Activated CD4-positive, alpha-beta T cell treated with anti-CD3 and anti-CD28 coated beads, Interleukin-2, amount 50 U/mL, for 1 hour (primary cell): ENCODE measurements at regions not wholly inside any gene's neighbourhood (a gene's known extent, or its start where the extent isn't known, plus 50 kb on each side); places are given as distances from the start of the nearest gene placed in this dataset.
"Not testable (repeated sequence)": the region's sequence is repeated elsewhere in the genome, so short reads cannot be mapped to it uniquely, and the experiment has no call there.

ENCODE experiments used
- DNase-seq: peaks from one replicate; pipeline ENCODE4 v3.0.0-alpha.2; 2020

DNA sequence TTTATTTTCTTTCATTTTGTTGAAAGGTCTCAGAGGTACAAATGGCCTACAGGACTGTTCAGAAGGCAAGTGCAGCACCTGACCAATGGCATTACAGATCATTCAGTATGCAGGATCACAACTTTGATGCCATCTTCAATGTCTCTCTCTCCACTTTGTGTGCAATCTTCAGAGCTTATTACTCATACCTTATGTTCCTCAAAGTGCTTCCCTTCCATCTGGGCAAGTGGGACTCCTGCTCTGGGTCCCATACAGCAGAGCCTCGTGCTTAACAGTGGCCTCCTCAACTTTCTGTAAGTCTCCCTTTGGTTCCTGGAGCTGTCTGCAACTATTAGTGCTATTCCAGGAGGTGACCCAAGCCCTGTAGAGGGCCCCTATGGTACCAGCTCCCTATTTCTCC, 358.4 kb upstream of the RPS23 start:
- DNase-seq = no peak

DNA sequence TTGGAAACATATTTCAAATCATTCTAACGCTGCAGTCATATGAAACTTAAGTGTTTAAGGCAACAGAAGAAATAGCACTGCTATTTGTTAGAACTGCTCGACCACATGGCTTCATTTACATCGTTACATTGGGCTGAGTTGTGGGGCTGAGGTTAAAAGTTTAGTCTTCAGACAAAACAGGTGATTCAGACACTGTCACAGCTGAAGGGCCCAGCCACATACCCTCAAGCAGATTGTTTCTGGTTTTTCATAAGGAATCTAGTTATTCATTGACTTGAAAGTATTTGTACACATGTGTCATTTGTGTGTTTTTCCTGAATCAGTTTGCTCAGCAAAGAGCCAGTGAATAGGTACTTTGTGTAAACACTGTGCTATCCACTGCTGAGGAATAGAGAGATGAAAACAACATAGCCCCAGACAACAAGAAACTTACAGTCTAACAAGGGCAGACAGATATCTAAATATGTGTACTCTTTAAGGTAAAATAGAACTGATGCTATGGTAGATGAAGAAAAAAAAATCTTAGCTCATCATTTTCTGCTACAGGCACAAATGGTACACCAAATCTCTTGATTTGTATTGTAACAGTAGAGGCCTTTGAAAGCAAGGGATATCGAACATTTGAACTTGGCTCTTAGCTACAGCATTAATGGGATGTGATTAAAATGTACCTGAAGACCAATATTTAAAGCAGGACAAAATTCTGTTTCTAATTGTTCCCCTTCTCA, 357.6 kb upstream of the RPS23 start:
- DNase-seq = no peak

DNA sequence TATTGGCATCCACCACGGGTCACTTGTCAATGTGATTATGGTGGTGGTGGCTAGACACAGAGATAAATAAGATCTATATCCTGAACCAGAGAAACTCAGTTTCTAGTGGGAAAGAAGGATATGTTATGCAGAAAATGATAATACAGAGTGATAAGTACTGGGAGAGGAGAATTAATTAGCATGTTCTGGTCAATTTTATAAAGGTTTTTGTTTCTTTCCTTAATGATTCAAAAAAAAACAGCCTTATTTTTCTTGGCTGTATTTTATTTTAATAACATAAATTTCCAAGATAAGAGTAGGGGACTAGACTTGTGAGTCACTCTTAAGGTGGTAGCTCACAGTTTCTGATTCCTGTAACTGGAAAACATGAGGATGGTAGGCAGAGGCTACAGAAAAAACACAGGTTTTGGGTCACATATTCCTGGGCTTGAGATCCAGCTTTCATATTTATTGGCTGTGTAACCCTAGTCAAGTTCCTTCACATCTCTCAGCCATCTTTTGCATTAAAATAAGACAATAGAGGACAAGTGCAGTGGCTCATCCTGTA, 350.3 kb upstream of the RPS23 start:
- no peak for DNase-seq

DNA sequence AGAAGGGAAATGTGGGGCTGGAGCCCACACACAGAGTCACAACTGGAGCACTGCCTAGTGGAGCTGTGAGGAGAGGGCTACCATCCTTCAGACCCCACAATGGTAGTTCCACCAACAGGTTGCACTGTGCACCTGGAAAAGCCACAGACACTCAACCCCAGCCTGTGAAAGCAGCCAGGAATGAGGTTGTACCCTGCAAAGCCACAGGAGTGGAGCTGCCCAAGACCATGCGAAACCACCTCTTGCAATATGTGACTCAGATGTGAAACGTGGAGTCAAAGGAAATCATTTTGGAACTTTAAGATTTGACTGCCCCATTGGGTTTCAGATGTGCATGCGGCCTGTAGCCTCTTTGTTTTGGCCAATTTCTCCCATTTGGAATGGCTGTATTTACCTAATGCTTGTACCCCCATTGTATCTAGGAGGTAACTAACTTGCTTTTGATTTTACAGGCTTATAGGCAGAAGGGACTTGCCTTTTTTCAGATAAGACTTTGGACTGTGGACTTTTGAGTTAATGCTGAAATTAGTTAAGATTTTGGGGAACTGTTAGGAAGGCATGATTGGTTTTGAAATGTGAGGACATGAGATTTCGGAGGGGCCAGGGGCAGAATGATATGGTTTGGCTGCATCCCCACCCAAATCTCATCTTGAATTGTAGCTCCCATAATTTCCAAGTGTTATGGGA, 348.9 kb upstream of the RPS23 start:
- not testable (repeated sequence) for DNase-seq

DNA sequence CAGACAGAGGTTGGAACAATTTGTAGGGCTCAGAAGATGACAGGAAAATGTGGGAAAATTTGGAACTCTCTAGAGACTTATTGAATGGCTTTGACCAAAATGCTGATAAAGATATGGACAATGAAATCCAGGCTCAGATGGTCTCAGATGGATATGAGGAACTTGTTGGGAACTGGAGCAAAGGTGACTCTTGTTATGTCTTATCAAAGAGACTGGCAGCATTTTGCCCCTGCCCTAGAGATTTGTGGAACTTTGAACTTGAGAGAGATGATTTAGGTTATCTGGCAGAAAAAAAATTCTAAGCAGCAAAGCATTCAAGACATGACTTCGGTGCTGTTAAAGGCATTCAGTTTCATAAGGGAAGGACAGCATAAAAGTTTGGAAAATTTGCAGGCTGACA, 347.9 kb upstream of the RPS23 start:
- DNase-seq = not testable (repeated sequence)

DNA sequence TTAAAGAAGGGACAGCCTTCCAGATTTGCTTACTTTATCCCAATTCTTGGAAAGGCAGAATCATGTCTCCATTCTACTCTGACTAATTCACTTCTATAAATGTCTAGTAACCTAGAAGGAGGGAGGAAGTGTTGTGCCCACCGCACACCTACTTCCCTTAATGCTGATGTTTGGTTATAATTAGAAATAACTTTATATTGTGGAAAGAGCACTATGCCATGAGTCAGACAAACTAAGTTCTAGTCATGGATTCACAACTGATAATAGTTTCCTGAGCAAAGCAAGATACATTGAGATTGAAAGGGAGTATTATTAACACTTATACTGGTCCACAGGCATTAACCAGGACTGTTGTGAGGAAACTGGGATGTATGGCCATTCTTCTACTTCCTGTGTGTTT, 345.9 kb upstream of the RPS23 start:
- DNase-seq = no peak

DNA sequence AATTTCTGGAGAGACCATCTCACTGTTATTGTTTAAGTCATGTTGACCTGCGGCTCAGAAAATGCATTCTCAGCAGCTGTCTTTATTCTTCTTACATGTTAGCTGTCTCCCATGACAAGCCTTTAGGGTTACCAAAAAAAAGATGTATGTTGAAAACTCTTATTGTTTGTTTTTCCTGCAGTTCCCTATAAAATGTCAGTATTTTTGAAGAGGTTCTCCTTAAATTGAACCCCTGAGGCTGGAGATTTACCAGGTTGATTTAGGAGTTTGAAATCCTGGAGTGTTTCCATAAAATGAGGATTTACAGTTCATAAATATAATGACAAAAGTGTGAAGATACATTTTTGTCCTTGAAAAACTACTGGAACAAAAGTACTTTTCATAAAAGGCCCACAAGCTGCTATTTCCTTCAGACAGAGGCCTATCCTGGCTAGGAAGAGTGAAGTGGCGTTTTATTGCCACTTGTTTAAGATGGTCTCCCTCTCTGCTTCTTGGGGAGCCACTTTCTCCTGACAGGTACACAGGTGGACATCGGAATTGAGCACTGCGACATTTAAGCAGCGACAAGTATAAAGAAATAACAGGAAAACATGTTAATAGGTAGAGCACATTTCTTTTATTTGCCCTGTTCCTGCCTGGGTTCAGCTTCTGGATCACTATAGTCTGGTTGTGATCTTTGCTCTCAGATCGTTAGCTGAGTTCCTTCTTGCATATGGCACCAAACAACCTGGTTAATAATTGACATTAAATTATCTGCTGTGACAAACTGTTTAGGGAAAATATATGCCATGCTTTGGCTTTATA, 344.8 kb upstream of the RPS23 start:
- DNase-seq = no peak

DNA sequence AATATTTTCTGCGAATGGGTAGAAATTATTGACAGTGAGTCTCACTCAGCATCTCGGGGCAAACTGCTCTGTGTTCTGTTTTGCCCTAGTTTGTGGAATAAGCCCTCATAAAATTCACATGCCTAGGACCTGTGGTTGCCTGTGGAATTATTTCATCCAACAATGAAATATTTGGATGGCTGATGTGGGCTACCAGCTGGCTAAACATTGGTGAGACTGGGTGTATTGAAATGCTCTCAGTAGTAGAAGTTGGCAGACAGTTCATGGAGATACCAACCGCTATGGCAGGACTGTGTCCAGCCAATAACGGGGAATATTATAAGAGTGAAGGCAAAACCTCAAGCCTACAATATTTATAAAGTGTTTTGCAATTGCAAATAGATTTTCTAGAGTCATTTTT, 344.1 kb upstream of the RPS23 start:
- no peak for DNase-seq

DNA sequence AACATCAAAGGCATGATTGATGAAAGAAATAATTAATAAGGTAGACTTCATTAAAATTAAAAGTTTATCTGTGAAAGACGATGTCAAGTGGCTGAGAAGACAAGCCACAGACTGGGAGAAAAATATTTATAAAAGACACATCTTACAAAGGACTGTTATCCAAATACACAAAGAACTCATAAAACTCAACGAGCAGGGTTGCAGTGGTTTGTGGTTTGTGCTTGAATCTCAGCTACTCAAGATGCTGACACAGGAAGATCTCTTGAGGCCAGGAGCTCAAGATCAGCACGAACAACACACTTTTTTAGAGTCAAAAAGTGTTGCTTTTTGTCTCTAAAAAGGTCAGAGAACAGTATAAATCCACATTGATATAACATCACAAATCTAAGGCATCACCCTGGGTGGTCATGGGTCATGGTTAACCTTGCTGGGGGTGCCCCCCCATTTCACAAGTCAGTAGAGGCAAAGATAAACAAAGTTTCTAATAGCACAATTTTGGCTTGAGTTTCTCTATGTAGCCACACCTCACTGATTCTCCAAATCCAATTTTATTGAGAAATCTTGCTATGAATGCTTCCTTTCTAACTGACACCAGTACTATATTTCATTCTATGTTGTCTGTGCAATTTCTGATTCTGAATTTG, 342.9 kb upstream of the RPS23 start:
- no peak for DNase-seq

DNA sequence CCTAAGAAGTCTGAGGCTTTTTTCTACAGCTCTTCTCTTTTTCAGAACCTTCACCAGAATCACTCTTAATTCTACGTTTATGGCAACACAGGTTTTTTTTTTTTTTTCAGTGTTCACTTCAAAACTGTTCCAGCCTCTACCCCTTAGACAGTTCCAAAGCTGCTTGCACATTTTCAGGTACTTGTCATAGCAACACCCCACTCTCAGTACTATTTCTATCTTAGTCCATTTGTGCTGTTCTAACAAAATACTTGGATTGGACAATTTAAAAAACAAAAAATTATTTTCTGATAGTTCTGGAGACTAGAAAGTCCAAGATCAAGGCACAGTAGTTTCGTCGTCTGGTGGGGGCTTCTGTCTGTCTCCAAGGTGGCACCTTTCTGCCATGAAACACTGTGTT, 340.9 kb upstream of the RPS23 start:
- DNase-seq = no peak

DNA sequence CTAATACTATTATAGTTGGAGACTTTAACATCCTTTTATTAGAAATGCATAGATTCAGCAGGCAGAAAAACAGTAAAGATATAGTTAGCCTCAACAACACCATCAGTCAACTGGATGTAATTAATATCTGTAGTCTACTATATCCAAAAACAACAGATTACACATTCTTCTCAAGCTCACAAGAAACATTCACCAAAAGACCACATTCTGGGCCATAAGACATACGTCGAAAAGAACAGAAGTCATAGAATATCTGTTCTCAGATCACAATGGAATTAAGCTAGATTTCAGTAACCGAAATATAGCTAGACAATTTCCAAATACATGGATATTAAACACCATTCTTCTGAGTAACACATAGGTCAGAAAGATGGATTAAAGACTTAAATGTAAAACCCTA, 336.6 kb upstream of the RPS23 start:
- no peak for DNase-seq

DNA sequence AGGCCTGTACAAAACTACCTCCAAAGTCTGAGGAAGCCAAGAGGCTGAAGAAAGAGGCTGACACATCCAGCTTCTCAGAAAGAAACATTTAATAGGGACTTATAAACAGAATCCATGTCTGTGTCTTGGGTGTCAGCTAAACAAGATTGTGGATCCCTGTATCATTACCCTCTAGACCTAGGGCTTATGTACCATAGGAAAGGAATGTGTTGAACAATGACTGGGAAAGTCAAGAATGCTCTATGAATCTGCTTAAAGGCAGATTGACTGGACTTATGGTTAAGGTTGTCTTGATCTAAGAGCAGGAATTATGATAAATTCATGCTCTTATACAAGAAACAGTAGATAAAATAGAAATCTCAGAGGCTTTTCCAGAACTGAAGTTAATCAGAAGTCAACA, 335.7 kb upstream of the RPS23 start:
- no peak for DNase-seq

DNA sequence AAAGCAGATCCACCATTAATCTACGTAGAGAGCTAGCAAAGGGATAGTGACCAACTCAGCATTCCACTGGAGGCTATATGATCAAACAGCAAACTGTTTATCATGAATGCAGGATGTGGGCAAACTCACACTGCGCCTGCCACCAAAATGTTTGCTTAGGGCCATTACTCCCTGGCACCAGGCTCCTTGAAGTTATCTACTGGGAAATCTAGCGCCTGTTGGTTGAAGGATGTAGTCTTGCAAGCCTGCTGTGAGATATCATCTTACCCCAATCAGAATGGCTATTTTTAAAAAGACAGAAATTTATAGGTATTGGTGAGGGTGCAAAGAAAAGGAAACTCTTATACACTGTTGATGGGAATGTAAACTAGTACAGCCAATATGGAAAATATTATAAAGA, 332.5 kb upstream of the RPS23 start:
- DNase-seq = no peak

DNA sequence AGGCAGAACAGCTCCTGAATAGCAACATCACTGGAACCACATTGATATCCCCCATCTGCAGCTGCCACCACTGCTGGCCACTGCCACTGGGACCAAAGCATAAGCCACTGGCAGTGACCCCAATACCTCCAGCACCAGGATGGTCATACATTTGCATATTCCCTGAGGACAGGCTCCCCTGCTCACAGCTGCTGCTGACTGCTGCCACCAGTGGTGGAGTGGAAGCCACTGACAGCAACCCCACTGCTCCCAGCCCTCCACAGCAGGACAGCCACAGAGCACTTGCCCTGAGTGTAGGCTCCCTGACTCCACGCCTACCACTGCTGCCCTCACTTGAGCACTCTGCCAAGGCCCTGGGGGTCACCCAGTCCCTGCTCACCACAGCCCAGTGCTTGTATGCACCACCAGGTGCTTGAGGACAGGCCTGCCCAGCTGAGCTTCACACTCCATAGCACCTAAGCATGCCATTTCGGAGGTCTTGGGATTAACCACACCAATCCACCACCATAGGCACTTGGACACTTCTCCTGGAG, 327.4 kb upstream of the RPS23 start:
- no peak for DNase-seq

DNA sequence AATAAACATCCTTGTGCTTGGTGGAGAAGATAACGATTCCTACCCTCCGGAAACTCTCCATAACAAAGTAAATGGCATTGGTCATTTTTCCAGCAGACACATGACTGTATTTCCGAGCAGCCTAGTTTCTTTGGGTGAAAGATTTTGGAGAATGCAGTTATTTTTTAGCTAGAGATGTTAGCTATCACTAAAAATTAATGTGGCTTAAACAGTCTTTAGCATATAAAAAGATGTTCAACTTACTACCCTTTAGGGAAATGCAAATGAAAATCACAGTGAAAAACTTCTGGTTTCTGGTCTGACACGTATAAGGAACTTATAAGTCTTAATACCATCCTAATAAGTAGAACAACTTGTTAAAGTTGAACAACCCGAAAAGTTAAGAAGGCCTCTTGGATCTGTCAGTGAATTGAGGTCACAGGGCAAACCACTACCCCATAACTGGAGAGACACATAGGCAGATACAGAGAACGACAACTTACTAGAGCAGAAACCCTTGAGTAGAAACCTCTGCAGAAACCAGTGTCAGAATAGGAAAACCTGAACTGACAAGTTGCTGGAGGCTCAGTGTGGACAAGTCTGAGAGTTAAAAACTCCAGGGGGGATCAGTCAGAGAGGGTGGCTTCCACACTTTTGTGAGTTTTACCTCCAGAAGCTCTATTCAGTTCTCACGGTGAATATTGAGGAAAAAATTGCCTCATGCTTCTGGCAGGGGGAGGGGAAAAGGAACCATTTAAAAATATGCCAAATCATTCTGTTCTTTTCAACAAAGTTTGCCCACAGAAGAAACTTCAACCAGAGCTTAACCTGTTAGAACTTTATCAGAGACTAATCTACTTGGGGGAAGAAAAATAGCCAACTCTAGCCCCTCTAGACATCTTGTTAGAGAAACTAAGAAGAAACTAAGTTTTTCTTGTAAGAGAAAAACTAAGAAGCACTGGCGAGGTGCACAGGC, 325.2 kb upstream of the RPS23 start:
- DNase-seq = no peak

DNA sequence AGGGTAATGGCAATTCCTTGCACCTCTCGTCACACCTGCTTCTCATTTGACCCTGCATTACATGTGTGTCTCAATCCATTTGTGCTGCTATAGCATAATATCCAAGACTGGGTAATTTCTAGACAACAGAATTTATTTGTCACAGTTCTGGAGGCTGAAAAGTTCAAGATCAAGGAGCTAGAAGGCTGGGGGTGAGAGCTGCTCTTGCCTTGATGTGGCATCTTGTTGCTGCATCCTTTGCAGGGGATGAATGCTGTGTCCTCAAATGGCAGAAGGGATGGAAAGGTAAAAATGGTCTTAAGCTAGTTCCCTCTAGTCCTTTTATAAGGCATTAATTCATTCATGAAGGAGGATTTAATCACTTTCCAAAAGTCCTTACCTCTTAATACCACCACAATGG, 323.7 kb upstream of the RPS23 start:
- no peak for DNase-seq

DNA sequence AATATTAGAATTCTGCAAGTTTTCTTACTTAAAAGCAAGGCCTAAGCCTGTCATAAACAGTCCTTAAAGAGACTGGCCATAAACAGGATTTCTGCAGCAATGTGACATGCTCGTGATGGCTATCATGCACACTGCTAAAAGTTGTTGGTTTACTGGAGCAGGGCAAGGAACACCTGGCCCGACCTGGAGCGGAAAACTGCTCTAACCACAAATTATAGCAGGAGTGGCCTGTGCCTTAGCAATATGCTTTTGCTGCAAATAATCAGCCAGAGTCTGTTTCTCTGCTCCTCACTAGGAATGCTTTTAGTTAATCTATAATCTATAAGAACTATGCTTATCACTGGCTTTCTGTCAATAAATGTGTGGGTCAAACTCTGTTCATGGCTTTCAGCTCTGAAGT, 322.9 kb upstream of the RPS23 start:
- DNase-seq = no peak

DNA sequence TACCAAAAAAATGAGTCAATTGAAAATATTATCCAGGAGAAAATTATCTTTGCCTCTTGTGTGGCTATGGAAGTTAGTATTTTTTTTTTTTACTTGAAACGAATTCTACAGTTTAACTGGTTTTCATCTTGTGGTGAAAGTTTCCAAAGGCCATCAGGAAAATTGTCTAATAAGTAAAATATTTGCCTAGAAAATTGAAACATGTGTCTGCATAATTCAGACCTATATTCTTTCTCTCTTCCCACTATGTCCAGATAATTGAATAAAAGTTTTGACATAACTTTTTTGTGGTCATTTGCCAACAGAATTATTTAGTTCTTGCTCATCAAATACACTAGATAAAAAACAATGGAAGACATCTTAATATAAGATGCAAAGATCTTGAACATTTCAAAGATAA, 321.5 kb upstream of the RPS23 start:
- no peak for DNase-seq

DNA sequence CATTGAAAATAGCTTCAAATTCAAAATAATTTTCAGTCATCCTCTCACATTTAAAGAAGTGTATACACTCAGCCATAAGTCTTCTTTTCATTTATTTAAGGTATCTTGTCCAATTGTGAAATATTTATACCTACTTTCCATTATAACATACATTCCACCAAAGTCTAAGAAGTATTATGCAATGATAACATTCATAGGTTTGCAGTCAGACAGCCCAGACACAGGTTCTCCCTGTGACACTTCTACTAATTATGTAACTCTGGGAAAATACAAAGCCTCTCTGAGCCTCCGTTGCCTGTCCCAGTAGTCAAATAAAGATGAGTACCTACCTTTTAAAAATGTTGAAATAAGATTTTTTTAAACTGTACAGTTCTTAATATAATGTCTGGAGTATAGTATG, 320.9 kb upstream of the RPS23 start:
- no peak for DNase-seq

DNA sequence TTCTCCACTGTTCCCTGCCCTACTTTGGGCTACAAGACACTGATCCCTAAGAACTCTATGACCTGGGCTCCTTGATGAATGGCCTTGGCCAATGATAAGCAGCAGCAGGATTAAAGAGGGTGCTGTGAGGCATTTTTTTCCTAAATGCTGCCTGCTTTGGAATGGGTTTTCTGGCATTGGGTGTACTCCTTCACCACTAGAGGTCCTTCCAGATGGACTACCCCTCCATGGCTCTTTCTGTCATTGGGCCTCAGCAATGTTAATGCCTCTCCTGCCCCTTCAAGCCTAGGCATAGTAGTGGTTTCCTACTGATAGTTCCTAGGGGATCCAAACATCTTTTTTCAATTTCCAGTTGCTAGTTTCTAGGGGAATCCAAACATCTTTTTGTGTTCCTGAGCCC, 319.3 kb upstream of the RPS23 start:
- DNase-seq = no peak

DNA sequence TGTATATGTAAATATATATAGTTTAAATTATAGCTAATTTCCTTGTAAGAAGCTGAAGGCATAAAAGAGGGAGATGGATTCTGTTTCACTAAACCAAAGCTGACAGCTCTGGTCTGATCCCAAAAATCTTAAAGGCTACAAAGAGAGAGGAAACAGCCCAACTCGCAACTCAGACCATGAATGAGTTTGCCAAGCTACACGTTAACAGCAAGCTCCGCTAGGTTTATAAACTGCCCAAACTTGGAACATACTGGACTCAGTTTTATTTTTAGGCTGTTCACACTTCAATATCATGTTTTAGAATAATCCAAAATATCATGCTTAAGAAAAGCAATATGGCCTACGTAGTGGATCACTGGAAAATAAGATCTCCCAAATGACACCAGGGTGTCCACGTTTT, 318.3 kb upstream of the RPS23 start:
- DNase-seq = no peak

DNA sequence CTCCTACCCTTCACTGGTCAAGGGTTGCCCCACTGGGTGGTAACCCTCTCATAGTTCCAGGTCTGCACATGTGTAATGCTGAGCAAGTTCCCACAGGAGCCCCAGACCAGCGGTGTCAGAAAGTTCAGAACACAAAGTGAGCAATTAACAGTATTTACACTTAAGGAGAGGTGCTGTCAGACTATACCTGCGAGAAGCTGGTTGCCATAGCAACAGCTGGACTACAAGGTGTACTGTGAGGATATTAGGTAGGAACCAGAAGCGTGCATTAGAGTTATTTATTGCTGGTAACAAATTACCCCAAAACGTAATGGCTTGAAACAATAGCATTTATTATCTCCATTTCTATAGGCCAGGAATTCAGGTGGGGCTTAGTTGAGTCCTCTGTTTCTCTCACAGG, 317.0 kb upstream of the RPS23 start:
- no peak for DNase-seq
